GM23338 (cell line): ENCODE measurements at regions not wholly inside any gene's neighbourhood (a gene's known extent, or its start where the extent isn't known, plus 50 kb on each side); places are given as distances from the start of the nearest gene placed in this dataset.

Source experiments
- ATAC-seq: fragments of 200-7000 bp; cut with Tn5 transposase; 3 replicates; pipeline ENCODE4 v1.9.1; 2020
- DNase-seq: peaks from one replicate; pipeline ENCODE4 v3.0.0-alpha.2; 2015; ENCODE audit warnings: low spot score
- H2AFZ ChIP-seq: fragments of 200-600 bp; sonication (generic); 2 replicates; pipeline ENCODE4 v1.8.0; 2016; ENCODE audit warnings: antibody characterized with exemption, mild to moderate bottlenecking, moderate library complexity
- H3F3A ChIP-seq: fragments of 200-600 bp; sonication (generic); replicated peaks from 2 replicates; pipeline ENCODE4 v1.8.0; 2017; ENCODE audit warnings: antibody characterized with exemption, mixed run types, low read depth
- H3K27ac ChIP-seq: fragments of 200-600 bp; sonication (generic); 2 replicates; pipeline ENCODE4 v1.6.1; 2016; ENCODE audit warnings: low read depth
- H3K27me3 ChIP-seq: fragments of 200-600 bp; sonication (generic); 2 replicates; pipeline ENCODE4 v1.8.0; 2016; ENCODE audit warnings: mild to moderate bottlenecking, mixed run types, moderate library complexity; ENCODE audit not compliant: insufficient read depth
- H3K36me3 ChIP-seq: fragments of 200-600 bp; sonication (generic); 2 replicates; pipeline ENCODE4 v1.8.0; 2016; ENCODE audit warnings: mild to moderate bottlenecking; ENCODE audit not compliant: insufficient read depth
- H3K4me1 ChIP-seq: fragments of 200-600 bp; sonication (generic); 2 replicates; pipeline ENCODE4 v1.8.0; 2016; ENCODE audit warnings: mild to moderate bottlenecking, moderate library complexity; ENCODE audit not compliant: insufficient read depth
- H3K4me2 ChIP-seq: fragments of 200-600 bp; sonication (generic); 2 replicates; pipeline ENCODE4 v1.7.1; 2017; ENCODE audit warnings: mixed run types
- H3K4me3 ChIP-seq: fragments of 200-600 bp; sonication (generic); 2 replicates; pipeline ENCODE4 v1.6.1; 2016; ENCODE audit warnings: mixed run types
- H3K79me2 ChIP-seq: fragments of 200-600 bp; sonication (generic); replicated peaks from 2 replicates; pipeline ENCODE4 v1.8.0; 2017; ENCODE audit warnings: mild to moderate bottlenecking; ENCODE audit not compliant: insufficient read depth
- H3K9me2 ChIP-seq: fragments of 200-600 bp; sonication (generic); 2 replicates; pipeline ENCODE4 v1.8.0; 2017; ENCODE audit not compliant: insufficient read depth
- H4K20me1 ChIP-seq: fragments of 200-600 bp; sonication (generic); replicated peaks from 2 replicates; pipeline ENCODE4 v1.8.0; 2017; ENCODE audit warnings: mild to moderate bottlenecking; ENCODE audit not compliant: insufficient read depth
- H3K27ac Mint-ChIP-seq: 2 replicates; pipeline ENCODE4 v1.8.0; 2020; ENCODE audit warnings: inconsistent platforms, mild to moderate bottlenecking, moderate library complexity, mixed read lengths
- H3K27me3 Mint-ChIP-seq: 3 replicates; pipeline ENCODE4 v1.8.0; 2022; ENCODE audit warnings: low read depth, mild to moderate bottlenecking, moderate library complexity, mixed read lengths, inconsistent platforms; ENCODE audit not compliant: insufficient read depth, poor library complexity
- H3K36me3 Mint-ChIP-seq: 3 replicates; pipeline ENCODE4 v1.8.0; 2021; ENCODE audit warnings: low read depth, mild to moderate bottlenecking, inconsistent platforms, moderate library complexity, mixed read lengths
- H3K4me1 Mint-ChIP-seq: 3 replicates; pipeline ENCODE4 v1.8.0; 2020; ENCODE audit warnings: mild to moderate bottlenecking, inconsistent platforms, mixed read lengths
- H3K4me3 Mint-ChIP-seq: 3 replicates; pipeline ENCODE4 v1.8.0; 2021; ENCODE audit warnings: moderate library complexity, mild to moderate bottlenecking, inconsistent platforms, mixed read lengths
- H3K9me3 Mint-ChIP-seq: 3 replicates; pipeline ENCODE4 v1.8.0; 2020; ENCODE audit warnings: moderate library complexity, mild to moderate bottlenecking, inconsistent platforms, mixed read lengths
- CREB1 ChIP-seq: fragments of 250-450 bp; sonication (Bioruptor Pico); IDR thresholded peaks from 2 replicates; pipeline ENCODE4 v1.5.0; 2020; ENCODE audit warnings: low read depth, mild to moderate bottlenecking, moderate library complexity
- CTCF ChIP-seq, 2 experiments: fragments of 200-600 bp in 1 of 2; sonication (generic) in 1 of 2; conservative IDR thresholded peaks; 2 replicates each; pipeline versions ENCODE4 v1.5.1 to v1.6.1; 2016 to 2017; ENCODE audit warnings: antibody characterized with exemption in 2 of 2, low read depth in 2 of 2, mild to moderate bottlenecking in 2 of 2, moderate library complexity in 1 of 2
- ETS1 ChIP-seq: IDR thresholded peaks from 2 replicates; pipeline ENCODE4 v1.6.1; 2016; ENCODE audit warnings: antibody characterized with exemption
- POLR2AphosphoS5 ChIP-seq: IDR thresholded peaks from 2 replicates; pipeline ENCODE4 v1.6.1; 2016; ENCODE audit warnings: antibody characterized with exemption, low read depth
- ZNF331 ChIP-seq: fragments of 250-450 bp; sonication (Bioruptor Pico); IDR thresholded peaks from 2 replicates; pipeline ENCODE4 v1.5.0; 2020; ENCODE audit warnings: low read depth, mild to moderate bottlenecking, moderate library complexity
- ZNF462 ChIP-seq: fragments of 250-450 bp; sonication (Bioruptor Pico); IDR thresholded peaks from 2 replicates; pipeline ENCODE4 v1.5.0; 2020; ENCODE audit warnings: mild to moderate bottlenecking, moderate library complexity

- TF ChIP-seq ZNF462 (no peak), ZNF331 (CRISPR knock-in tag) (no peak), CTCF (conservative IDR thresholded peaks at IDR 0.05; ENCODE audit: low read depth in 2 of 2) (no peak), POLR2AphosphoS5 (no peak)
These were observed 133.1 kb downstream of the NCOR2 start (continued) for GRCh38 chr12:124434354-124434753.

GRCh38 chr12:124433879-124434278 lies 133.5 kb downstream of the NCOR2 start:
- Mint-ChIP-seq H3K9me3 (0 out of 3 replicates have a peak, but pooled peaks cover 4% of the 10 kb centered on the region), H3K4me3 (no peak overlapping the region), H3K27me3 (peaks cover 15% of the 10 kb centered on the region), H3K36me3 (peaks cover 29% of the 10 kb centered on the region), H3K27ac (no peak overlapping the region; the same call in 1 of the 2 replicates), H3K4me1 (peaks cover 26% of the 10 kb centered on the region)
- no peak for DNase-seq
- H3K27me3 ChIP-seq, result no peaks in the 10 kb centered on the region
- peak overlapping the region; percentile 34; the same call in 1 of the 2 replicates for H3K4me3 ChIP-seq
- no peak overlapping the region for H2AFZ ChIP-seq
- no peaks in the 10 kb centered on the region for H3K9me2 ChIP-seq
- H3K36me3 ChIP-seq, result no peaks in the 10 kb centered on the region
- peaks cover 6% of the 10 kb centered on the region for H3K79me2 ChIP-seq
- H3K4me1 ChIP-seq, result peaks cover 13% of the 10 kb centered on the region
- H3K4me2 ChIP-seq, result peak overlapping the region; percentile 78
- H4K20me1 ChIP-seq, result peaks cover 6% of the 10 kb centered on the region
- ATAC-seq, result peak; percentile 12
- peaks cover 24% of the 10 kb centered on the region for H3F3A ChIP-seq
- H3K27ac ChIP-seq, result peak overlapping the region; percentile 87; the same call in 1 of the 2 replicates
- TF ChIP-seq POLR2AphosphoS5, result no peak
- no peak for TF ChIP-seq ETS1
- TF ChIP-seq ZNF462, result no peak
- no peak for TF ChIP-seq ZNF331 (CRISPR knock-in tag)
- no peak for TF ChIP-seq CREB1 (CRISPR knock-in tag)
